Right atrium auricular region (tissue), 2 donors: ENCODE measurements at regions not wholly inside any gene's neighbourhood (a gene's known extent, or its start where the extent isn't known, plus 50 kb on each side); places are given as distances from the start of the nearest gene placed in this dataset.

Experiments used
- DNase-seq: peaks from one replicate; pipeline ENCODE4 v3.0.0-alpha.2; 2019; ENCODE audit warnings: low spot score
- H3K27ac ChIP-seq, 2 donors: fragments of 200-600 bp; sonication (generic); 1 replicate in 1 of 2; 2 replicates in 1 of 2; pipeline ENCODE4 v1.5.1; 2016 to 2019
- H3K27me3 ChIP-seq, 2 donors: fragments of 200-600 bp; sonication (generic); one replicate each; pipeline versions ENCODE4 v1.5.1 to v1.6.0; 2017 to 2019
- H3K36me3 ChIP-seq: fragments of 200-600 bp; sonication (generic); one replicate; pipeline ENCODE4 v1.5.1; 2016
- H3K4me1 ChIP-seq, 2 donors: fragments of 200-600 bp; sonication (generic); one replicate each; pipeline versions ENCODE4 v1.5.1 to v1.6.0; 2017 to 2019
- H3K4me3 ChIP-seq, 2 donors: fragments of 200-600 bp; sonication (generic); 1 replicate in 1 of 2; 2 replicates in 1 of 2; pipeline ENCODE4 v1.5.1; 2017 to 2019; ENCODE audit warnings: mild to moderate bottlenecking in 1 of 2, moderate library complexity in 1 of 2
- H3K9me3 ChIP-seq, 2 donors: fragments of 200-600 bp; sonication (generic); one replicate each; pipeline ENCODE4 v1.5.1; 2019
- TF ChIP-seq, protein P1 (sequence below), 2 donors: fragments of 200-600 bp; sonication (generic); IDR thresholded peaks; one replicate each; pipeline ENCODE4 v1.5.1; 2019; ENCODE audit warnings: antibody characterized with exemption in 2 of 2

- H3K9me3 ChIP-seq: no peaks in the 10 kb centered on the region
- H3K27me3 ChIP-seq: no peaks in the 10 kb centered on the region
- TF ChIP-seq, protein P1, sequence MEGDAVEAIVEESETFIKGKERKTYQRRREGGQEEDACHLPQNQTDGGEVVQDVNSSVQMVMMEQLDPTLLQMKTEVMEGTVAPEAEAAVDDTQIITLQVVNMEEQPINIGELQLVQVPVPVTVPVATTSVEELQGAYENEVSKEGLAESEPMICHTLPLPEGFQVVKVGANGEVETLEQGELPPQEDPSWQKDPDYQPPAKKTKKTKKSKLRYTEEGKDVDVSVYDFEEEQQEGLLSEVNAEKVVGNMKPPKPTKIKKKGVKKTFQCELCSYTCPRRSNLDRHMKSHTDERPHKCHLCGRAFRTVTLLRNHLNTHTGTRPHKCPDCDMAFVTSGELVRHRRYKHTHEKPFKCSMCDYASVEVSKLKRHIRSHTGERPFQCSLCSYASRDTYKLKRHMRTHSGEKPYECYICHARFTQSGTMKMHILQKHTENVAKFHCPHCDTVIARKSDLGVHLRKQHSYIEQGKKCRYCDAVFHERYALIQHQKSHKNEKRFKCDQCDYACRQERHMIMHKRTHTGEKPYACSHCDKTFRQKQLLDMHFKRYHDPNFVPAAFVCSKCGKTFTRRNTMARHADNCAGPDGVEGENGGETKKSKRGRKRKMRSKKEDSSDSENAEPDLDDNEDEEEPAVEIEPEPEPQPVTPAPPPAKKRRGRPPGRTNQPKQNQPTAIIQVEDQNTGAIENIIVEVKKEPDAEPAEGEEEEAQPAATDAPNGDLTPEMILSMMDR (IDR thresholded peaks at IDR 0.05): no peak
- H3K4me3 ChIP-seq: no peak overlapping the region
- no peaks in the 10 kb centered on the region for H3K4me1 ChIP-seq
- no peak overlapping the region for H3K27ac ChIP-seq
- no peaks in the 10 kb centered on the region for H3K36me3 ChIP-seq
- no peak for DNase-seq
Observed at GRCh38 chr2:437756-438393, 150.0 kb upstream of the ALKAL2 start.

GRCh38 chr2:437180-437579, 149.3 kb upstream of the ALKAL2 start:
- H3K27ac ChIP-seq: no peak overlapping the region
- H3K4me3 ChIP-seq: no peak overlapping the region
- H3K4me1 ChIP-seq: no peaks in the 10 kb centered on the region
- no peaks in the 10 kb centered on the region for H3K36me3 ChIP-seq
- no peaks in the 10 kb centered on the region for H3K27me3 ChIP-seq
- no peak for DNase-seq
- TF ChIP-seq, protein P1 (IDR thresholded peaks at IDR 0.05): no peak
- H3K9me3 ChIP-seq: no peaks in the 10 kb centered on the region

DNA sequence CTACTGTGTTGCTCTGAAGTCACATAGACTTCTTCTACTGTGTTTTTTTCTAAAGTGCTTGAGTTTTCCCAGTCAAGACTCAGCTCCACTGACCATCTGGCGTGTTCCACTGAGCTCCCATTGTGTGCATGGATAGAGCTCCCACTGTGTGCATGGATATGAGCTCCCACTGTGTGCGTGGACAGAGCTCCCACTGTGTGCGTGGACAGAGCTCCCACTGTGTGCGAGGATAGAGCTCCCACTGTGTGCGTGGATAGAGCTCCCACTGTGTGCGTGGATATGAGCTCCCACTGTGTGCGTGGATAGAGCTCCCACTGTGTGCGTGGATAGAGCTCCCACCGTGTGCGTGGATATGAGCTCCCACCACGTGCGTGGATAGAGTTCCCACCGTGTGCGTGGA, 148.3 kb upstream of the ALKAL2 start:
- Histone ChIP-seq H3K27me3 (no peaks in the 10 kb centered on the region), H3K4me3 (no peak overlapping the region), H3K9me3 (no peaks in the 10 kb centered on the region), H3K36me3 (no peaks in the 10 kb centered on the region), H3K4me1 (no peaks in the 10 kb centered on the region), H3K27ac (no peak overlapping the region)
- no peak for DNase-seq
- TF ChIP-seq, protein P1 (IDR thresholded peaks at IDR 0.05): no peak

- Histone ChIP-seq H3K4me1 (no peaks in the 10 kb centered on the region), H3K27ac (no peak overlapping the region), H3K36me3 (no peaks in the 10 kb centered on the region), H3K27me3 (no peaks in the 10 kb centered on the region), H3K4me3 (no peak overlapping the region), H3K9me3 (no peaks in the 10 kb centered on the region)
- no peak for DNase-seq
- TF ChIP-seq, protein P1 (IDR thresholded peaks at IDR 0.05): no peak
Observed at GRCh38 chr2:434625-435024, 146.7 kb upstream of the ALKAL2 start.

DNA sequence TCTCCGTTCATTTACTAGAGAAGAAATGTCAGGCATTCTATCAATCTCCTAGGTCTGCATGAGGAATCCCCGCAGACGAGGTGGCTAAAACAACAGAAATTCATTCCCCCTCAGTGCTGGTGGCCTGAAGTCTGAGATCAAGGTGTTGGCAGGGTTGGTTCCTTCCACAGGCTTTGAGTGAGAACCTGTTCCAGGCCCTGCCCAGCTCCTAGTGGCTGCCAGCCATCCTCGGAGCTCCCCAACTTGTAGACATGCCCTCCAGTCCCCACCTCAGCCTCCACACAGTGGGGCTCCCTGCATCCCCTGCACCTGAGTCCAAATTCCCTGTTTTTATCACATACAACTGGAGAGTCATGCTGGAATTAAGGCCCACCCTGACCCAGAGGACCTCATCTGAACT, 145.3 kb upstream of the ALKAL2 start:
- no peak for DNase-seq
- H3K4me1 ChIP-seq: no peaks in the 10 kb centered on the region
- H3K27me3 ChIP-seq: no peaks in the 10 kb centered on the region
- H3K4me3 ChIP-seq: no peak overlapping the region
- TF ChIP-seq, protein P1 (IDR thresholded peaks at IDR 0.05): no peak
- no peaks in the 10 kb centered on the region for H3K9me3 ChIP-seq
- no peak overlapping the region for H3K27ac ChIP-seq
- no peaks in the 10 kb centered on the region for H3K36me3 ChIP-seq
